SU-DHL-6 (cell line): ENCODE measurements at regions not wholly inside any gene's neighbourhood (a gene's known extent, or its start where the extent isn't known, plus 50 kb on each side); places are given as distances from the start of the nearest gene placed in this dataset.

Experiments
- CTCF ChIP-seq: fragments of 200-600 bp; sonication (generic); IDR thresholded peaks from one replicate; pipeline ENCODE4 v1.5.1; 2017; ENCODE audit warnings: antibody characterized with exemption, mild to moderate bottlenecking, low read length, moderate library complexity; ENCODE audit not compliant: insufficient read depth, poor library complexity, severe bottlenecking
- EZH2phosphoT487 ChIP-seq: fragments of 200-600 bp; sonication (generic), shearing (Covaris generic); conservative IDR thresholded peaks from 2 replicates; pipeline ENCODE4 v1.6.1; 2018; ENCODE audit warnings: mild to moderate bottlenecking, antibody characterized with exemption, low read length, moderate library complexity, mixed read lengths

DNA sequence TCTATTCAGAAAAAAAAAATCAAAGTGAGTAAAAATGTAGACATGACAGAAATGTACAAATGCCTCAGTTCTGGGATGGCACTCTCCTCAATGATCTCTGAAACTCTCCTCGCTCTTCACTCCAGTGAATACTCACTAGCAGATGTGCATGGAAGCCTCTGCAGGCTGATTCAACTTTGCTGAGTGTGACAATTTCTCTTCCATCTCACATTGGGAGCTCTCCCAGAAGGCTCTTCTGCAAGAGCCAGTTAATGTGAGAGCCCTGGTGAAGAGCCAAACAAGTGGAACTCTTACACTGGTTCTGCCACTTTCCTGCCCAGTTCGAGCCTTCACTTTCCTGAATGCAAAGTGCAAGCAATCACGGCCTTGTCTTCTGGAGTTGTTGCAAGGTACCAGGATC lies 147.1 kb upstream of the IRX6 start:
- TF ChIP-seq CTCF, result no peak
- no peak for TF ChIP-seq EZH2phosphoT487
